Liver (tissue), 8 donors: ENCODE measurements at regions not wholly inside any gene's neighbourhood (a gene's known extent, or its start where the extent isn't known, plus 50 kb on each side); places are given as distances from the start of the nearest gene placed in this dataset.

Experiments used
- DNase-seq: peaks from one replicate; pipeline ENCODE4 v3.0.0-alpha.2; 2017; ENCODE audit warnings: low spot score
- H3K27ac ChIP-seq, 2 donors: one replicate each; pipeline ENCODE4 v1.7.0; 2013; ENCODE audit warnings: inconsistent platforms in 2 of 2, low read length in 2 of 2, control low read depth in 1 of 2, low read depth in 1 of 2, mild to moderate bottlenecking in 1 of 2
- H3K27me3 ChIP-seq, 4 donors: one replicate each; pipeline versions ENCODE4 v1.6.1 to v1.7.0; 2013; ENCODE audit warnings: low read length in 3 of 4, inconsistent platforms in 1 of 4, mild to moderate bottlenecking in 1 of 4, moderate library complexity in 1 of 4; ENCODE audit not compliant: control insufficient read depth in 4 of 4, insufficient read depth in 4 of 4
- H3K36me3 ChIP-seq, 4 donors: one replicate each; pipeline versions ENCODE4 v1.6.1 to v1.7.0; 2013; ENCODE audit warnings: low read length in 3 of 4, mild to moderate bottlenecking in 3 of 4, low read depth in 1 of 4, moderate library complexity in 1 of 4; ENCODE audit not compliant: control insufficient read depth in 4 of 4, insufficient read depth in 3 of 4
- H3K4me1 ChIP-seq, 4 donors: one replicate each; pipeline versions ENCODE4 v1.6.1 to v1.7.0; 2013; ENCODE audit warnings: low read length in 3 of 4, mild to moderate bottlenecking in 3 of 4, moderate library complexity in 1 of 4; ENCODE audit not compliant: control insufficient read depth in 4 of 4, insufficient read depth in 4 of 4
- H3K4me3 ChIP-seq, 3 donors: one replicate each; pipeline versions ENCODE4 v1.6.1 to v1.7.0; 2013; ENCODE audit warnings: low read length in 3 of 3, control low read depth in 1 of 3, low read depth in 1 of 3, mild to moderate bottlenecking in 1 of 3
- H3K9ac ChIP-seq, 2 donors: one replicate each; pipeline ENCODE4 v1.7.0; 2013; ENCODE audit warnings: low read length in 2 of 2, mild to moderate bottlenecking in 2 of 2, moderate library complexity in 2 of 2, control low read depth in 1 of 2, low read depth in 1 of 2
- H3K9me3 ChIP-seq, 4 donors: one replicate each; pipeline versions ENCODE4 v1.6.1 to v1.7.0; 2013; ENCODE audit warnings: low read length in 3 of 4; ENCODE audit not compliant: control insufficient read depth in 4 of 4
- ATF3 ChIP-seq: IDR thresholded peaks from 2 replicates; pipeline ENCODE4 v1.6.1; 2016; ENCODE audit warnings: antibody characterized with exemption
- CTCF ChIP-seq: fragments of 150-350 bp; IDR thresholded peaks from 2 replicates; pipeline ENCODE4 v1.5.1; 2017; ENCODE audit warnings: improper control_type of control experiment, low read depth, low read length; ENCODE audit not compliant: missing input control
- EGR1 ChIP-seq, 2 donors: IDR thresholded peaks; 2 replicates each; pipeline ENCODE4 v1.6.1; 2016 to 2018; ENCODE audit warnings: antibody characterized with exemption in 2 of 2, low read depth in 2 of 2
- FOXA1 ChIP-seq: IDR thresholded peaks from 2 replicates; pipeline ENCODE4 v1.6.1; 2016; ENCODE audit warnings: antibody characterized with exemption
- FOXA2 ChIP-seq: IDR thresholded peaks from 2 replicates; pipeline ENCODE4 v1.6.1; 2016; ENCODE audit warnings: antibody characterized with exemption
- GABPA ChIP-seq, 2 donors: IDR thresholded peaks in 1 of 2; conservative IDR thresholded peaks in 1 of 2; 2 replicates each; pipeline ENCODE4 v1.6.1; 2016; ENCODE audit warnings: antibody characterized with exemption in 2 of 2, mild to moderate bottlenecking in 1 of 2, moderate library complexity in 1 of 2
- HNF4A ChIP-seq, 2 donors: conservative IDR thresholded peaks; 2 replicates each; pipeline ENCODE4 v1.6.1; 2016; ENCODE audit warnings: antibody characterized with exemption in 2 of 2, mild to moderate bottlenecking in 2 of 2
- HNF4G ChIP-seq: IDR thresholded peaks from 2 replicates; pipeline ENCODE4 v1.6.1; 2016; ENCODE audit warnings: antibody characterized with exemption
- JUND ChIP-seq, 2 donors: IDR thresholded peaks; 2 replicates each; pipeline ENCODE4 v1.6.1; 2016; ENCODE audit warnings: antibody characterized with exemption in 2 of 2
- MAX ChIP-seq: IDR thresholded peaks from 2 replicates; pipeline ENCODE4 v1.6.1; 2016; ENCODE audit warnings: antibody characterized with exemption
- NR2F2 ChIP-seq: IDR thresholded peaks from 2 replicates; pipeline ENCODE4 v1.6.1; 2016; ENCODE audit warnings: antibody characterized with exemption
- RAD21 ChIP-seq, 2 donors: IDR thresholded peaks; 2 replicates each; pipeline ENCODE4 v1.6.1; 2016; ENCODE audit warnings: antibody characterized with exemption in 2 of 2, mild to moderate bottlenecking in 2 of 2
- REST ChIP-seq: IDR thresholded peaks from 2 replicates; pipeline ENCODE4 v1.6.1; 2016; ENCODE audit warnings: antibody characterized with exemption, mild to moderate bottlenecking
- RXRA ChIP-seq, 2 donors: IDR thresholded peaks; 2 replicates each; pipeline ENCODE4 v1.6.1; 2017 to 2018; ENCODE audit warnings: antibody characterized with exemption in 2 of 2, mild to moderate bottlenecking in 1 of 2
- SP1 ChIP-seq: IDR thresholded peaks from 2 replicates; pipeline ENCODE4 v1.6.1; 2018; ENCODE audit warnings: antibody characterized with exemption, mild to moderate bottlenecking
- TAF1 ChIP-seq: conservative IDR thresholded peaks from 2 replicates; pipeline ENCODE4 v1.6.1; 2016; ENCODE audit warnings: antibody characterized with exemption, mild to moderate bottlenecking
- YY1 ChIP-seq: IDR thresholded peaks from 2 replicates; pipeline ENCODE4 v1.6.1; 2016; ENCODE audit warnings: antibody characterized with exemption, mild to moderate bottlenecking
- ZBTB33 ChIP-seq: IDR thresholded peaks from 2 replicates; pipeline ENCODE4 v1.6.1; 2016; ENCODE audit warnings: antibody characterized with exemption
- WGBS: extraction: QIAGEN DNeasy Blood & Tissue Kit; methylation state at CpG from one replicate; pipeline ENCODE4 v1.1.7; 2013; 5-methylcytosine and 5-hydroxymethylcytosine counted together
- donor health status: healthy.
- donor health status: healthy.
- donor health status: healthy.
- donor health status: healthy.
- donor health status: healthy.

GRCh38 chr2:13791019-13791547 is 841.4 kb upstream of the LRATD1 start:
- no peak for TF ChIP-seq JUND (IDR thresholded peaks at IDR 0.05)
- no peak for TF ChIP-seq FOXA1
- TF ChIP-seq YY1 = no peak
- TF ChIP-seq HNF4A (conservative IDR thresholded peaks at IDR 0.05) = no peak
- no peak for TF ChIP-seq REST
- no peak for TF ChIP-seq FOXA2
- TF ChIP-seq RXRA (IDR thresholded peaks at IDR 0.05) = no peak
- no peak for TF ChIP-seq RAD21 (IDR thresholded peaks at IDR 0.05)
- TF ChIP-seq ATF3 = no peak
- TF ChIP-seq HNF4G = no peak
- no peak for TF ChIP-seq MAX
- TF ChIP-seq GABPA (IDR thresholded peaks at IDR 0.05 in 1 of 2, conservative IDR thresholded peaks at IDR 0.05 in 1 of 2) = no peak
- TF ChIP-seq EGR1 (IDR thresholded peaks at IDR 0.05; ENCODE audit: low read depth in 2 of 2) = no peak
- no peak for TF ChIP-seq NR2F2
- no peak for TF ChIP-seq CTCF
- TF ChIP-seq SP1 = no peak
- no peak for TF ChIP-seq ZBTB33
- no peak for TF ChIP-seq TAF1
- H3K9ac ChIP-seq = no peak overlapping the region
- H3K27me3 ChIP-seq = no peaks in the 10 kb centered on the region
- no peak for DNase-seq
- no peak overlapping the region for H3K4me3 ChIP-seq
- 43% methylated on average over 3 of the region's 3 CpGs for WGBS
- H3K9me3 ChIP-seq = no peaks in the 10 kb centered on the region
- H3K4me1 ChIP-seq = no peaks in the 10 kb centered on the region
- no peak overlapping the region for H3K27ac ChIP-seq
- H3K36me3 ChIP-seq = no peaks in the 10 kb centered on the region
